ENCODE measurements at regions not wholly inside any gene's neighbourhood (a gene's known extent, or its start where the extent isn't known, plus 50 kb on each side); places are given as distances from the start of the nearest gene placed in this dataset.
"Not testable (repeated sequence)": the region's sequence is repeated elsewhere in the genome, so short reads cannot be mapped to it uniquely, and the experiment has no call there.

DNA sequence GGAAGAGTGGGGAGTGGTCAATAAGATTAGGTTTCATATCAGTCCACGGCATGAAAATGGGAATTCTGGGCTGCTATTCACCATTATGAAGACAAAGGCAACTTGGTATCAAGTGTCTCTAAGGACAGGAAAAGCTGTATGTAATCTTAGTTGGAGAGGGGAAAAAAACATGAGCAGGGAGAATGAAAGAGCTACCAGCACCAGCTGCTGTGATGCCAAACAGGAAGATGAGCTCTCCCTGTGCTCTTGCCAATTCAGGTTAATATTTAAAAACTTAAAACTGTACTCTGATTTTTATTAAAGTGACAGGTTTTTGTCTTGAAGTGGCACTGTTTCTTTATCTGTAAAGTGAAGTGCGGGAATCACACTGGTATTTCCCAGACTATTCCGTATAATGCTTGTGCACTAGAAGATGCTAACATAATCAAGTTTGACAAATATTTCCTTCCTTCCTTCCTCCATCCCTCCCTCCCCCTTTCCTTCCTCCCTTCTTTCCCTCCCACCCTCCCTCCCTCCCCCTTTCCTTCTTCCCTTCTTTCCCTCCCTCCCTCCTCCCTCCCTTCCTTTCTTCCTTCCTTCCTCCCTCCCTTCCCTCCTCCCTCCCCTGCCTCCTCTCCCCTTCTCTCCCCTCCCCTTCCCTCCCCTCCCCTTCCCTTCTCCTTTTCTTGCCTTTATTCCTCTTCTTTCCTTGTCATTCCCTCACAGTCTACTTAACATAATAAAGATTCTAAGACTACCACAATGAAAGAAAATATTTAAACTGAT lies 1383.0 kb upstream of the C9orf72 start:
- DNase-seq = no peak

DNA sequence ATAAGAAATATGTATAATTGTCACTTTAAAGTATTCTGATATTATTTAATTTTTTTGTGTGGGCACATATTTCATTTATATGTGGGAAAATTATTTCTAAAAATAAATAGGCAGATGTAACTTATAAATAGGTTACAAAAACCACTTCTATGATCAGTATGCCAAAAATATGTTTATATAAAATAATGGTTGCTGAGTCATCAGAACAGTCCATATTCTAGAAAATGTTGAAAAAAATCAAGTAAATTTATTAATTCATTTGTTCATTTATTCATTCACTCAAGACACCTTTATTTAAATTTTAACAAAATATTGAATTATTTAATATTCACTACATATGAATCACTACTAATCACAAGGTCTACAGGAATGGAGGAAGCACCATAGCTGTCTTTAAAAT lies 1387.3 kb upstream of the C9orf72 start:
- DNase-seq = no peak

DNA sequence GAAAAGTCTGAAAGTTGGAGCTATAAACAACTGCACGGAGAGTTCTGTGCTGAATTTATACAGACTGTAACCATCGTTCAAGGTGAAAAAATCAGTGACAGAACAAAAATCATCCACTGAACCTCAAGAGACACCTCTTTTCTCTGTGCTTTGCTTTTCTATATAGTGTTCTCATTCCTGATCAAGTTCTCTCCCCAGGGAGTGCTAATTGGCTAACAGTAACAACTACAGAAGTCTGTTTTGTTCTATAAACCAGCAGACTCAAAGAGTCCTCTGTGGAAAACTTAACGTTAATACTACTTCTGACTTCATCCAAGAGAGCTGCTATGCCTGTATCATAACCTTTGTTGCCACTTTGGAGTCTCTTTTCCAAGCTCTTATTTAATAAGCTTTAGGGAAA lies 1388.3 kb upstream of the C9orf72 start:
- DNase-seq = no peak

DNA sequence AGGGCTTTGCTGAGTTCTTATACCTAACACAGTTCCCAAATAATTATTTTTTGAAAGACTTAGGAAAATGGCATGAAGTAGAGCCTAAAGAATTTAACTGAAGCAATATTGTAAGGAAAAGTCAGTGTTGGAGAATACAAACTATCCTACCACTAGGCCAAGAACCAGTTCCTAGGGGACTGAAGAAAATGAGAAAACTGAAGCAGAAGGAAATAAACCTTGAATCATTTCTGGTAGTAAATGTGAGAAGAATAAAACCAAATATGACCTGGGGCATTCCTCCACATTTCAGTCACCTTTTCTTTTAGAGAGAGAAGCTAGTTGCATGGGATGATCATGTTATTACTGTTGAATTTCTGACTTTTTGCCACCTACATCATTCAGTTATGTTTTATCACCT lies 1393.9 kb upstream of the C9orf72 start:
- DNase-seq = no peak

DNA sequence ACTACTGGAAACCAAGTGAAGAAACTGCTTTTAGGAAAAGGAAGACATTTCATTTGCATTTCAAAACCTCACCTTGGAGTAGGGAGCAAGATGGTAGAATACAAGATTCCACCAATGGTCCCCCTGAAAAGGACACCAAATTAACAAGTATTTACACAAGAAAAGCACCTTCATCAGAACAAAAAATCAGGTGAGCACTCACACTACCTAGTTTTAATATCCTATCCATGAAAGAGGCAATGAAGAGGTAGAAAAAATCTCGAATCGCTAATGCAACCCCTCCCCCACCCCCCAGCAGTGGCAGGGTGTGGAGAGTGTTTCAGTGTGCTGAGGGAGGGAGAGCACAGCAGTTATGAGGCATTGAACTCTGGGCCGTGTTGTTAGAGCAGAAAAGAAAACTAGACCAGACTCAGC lies 1397.0 kb upstream of the C9orf72 start:
- no peak for DNase-seq

DNA sequence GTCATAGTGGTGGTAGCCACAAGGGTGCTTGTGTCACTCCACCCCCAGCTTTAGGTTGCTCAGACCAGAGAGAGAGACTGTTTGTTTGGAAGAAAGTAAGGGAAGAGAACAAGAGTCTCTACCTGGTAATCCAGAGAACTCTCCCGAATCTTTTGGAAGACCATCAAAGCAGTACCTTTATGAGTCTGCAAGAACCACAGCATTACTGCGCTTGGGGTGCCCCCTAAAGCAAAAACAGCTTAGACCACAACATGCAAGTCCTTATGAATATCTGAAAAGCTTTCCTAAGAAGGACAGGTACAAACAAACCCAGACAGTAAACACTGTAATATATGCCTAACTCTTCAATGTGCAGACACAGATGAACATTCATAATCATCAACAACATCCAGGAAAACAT lies 1398.6 kb upstream of the C9orf72 start:
- no peak for DNase-seq

DNA sequence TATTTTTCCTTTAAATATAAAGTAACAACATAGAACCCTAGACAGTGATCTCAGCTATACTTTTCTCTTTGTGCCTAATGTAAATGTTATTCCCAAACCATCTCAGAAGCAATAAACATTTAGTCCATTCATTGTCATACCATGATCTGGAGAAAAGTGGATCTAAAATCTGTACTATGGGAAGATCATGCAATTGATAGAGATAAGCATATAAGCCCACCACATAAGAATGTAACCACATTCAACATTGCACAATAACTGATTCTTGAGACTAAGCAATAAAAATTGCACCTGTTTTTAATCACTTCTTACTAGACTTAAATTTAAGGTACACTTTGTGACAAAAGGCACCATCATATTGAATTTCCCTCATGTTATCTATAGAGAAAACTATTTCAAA lies 1403.0 kb upstream of the C9orf72 start:
- no peak for DNase-seq

DNA sequence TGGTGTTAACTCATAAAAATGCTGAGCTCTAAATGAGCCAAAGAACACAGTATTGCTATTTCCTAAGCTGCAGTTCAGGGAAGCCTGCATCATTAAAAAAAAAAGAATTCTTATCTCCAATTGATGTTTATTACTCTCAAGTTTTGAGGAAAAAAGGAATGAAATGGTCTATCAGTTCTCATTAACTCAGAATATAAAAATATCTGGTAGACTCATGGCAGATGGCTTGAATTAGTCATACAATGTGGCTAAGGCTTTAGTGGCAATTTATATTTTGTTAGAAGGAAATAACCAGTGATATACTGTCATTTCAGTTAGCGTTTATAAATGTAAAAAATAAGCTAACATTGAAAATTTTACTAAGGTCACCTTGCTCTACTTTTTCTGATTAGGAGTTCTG lies 1403.4 kb upstream of the C9orf72 start:
- no peak for DNase-seq

DNA sequence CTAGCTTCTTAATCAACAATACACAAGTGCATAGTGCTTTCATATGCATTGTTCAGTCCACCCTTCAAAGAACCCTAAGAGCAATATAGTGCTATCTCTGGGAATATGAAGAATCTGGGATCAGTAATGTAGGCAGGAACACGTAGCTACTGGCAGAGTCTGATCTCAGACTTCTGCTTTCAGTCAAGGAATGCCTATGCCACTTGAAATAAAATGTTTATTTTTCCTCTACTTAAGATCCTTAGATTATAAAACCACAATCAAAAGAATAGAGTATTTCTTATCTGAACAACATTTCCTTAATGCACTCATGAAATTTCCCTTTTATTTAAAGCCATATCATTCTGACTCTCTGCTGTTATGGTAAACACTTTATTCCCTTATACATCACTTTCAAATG lies 1407.8 kb upstream of the C9orf72 start:
- DNase-seq = no peak

DNA sequence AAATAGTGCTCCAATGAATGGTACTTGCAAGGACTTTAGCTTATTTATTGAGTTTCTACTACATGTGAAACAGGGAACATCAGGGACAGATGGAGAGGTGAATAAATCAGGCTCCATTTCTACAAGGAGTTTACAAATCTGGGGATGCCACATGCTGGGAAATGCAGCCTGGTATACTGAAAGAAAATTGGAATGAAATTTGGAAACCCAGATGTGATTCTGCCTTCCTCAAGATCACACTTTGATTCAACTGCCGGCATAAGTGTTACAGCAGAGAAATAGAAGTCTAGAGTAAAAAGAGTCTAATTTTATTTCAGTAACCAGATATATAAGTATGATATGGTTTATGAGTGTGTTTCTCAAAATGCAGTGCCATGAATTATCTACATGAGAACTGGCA lies 1408.4 kb upstream of the C9orf72 start:
- no peak for DNase-seq

DNA sequence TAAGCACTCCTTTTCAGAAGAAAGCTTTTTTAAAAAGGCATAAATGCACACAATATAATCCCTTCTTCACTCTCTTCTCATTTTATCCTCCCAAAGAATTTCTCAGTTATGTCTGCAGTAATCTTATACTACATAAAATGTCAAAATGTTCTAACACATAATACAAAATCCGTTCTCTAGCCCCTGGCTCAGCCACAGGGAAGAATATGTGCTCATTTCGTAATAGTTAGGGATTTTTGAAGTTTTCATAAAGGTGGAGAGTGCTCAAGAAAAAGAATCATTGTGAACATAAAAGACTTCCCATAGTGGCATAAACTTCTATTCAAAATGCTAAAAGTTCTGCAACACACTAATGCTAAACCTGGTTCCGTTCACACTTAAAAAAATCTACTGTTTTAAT lies 1410.7 kb upstream of the C9orf72 start:
- DNase-seq = no peak

DNA sequence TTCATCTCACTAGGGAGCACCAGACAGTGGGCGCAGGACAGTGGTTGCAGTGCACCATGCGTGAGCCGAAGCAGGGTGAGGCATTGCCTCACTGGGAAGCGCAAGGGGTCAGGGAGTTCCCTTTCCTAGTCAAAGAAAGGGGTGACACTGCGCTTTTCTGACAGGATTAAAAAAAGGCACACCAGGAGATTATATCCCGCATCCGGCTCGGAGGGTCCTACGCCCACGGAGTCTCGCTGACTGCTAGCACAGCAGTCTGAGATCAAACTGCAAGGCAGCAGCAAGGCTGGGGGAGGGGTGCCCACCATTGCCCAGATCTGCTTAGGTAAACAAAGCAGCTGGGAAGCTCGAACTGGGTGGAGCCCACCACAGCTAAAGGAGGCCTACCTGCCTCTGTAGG lies 1416.7 kb upstream of the C9orf72 start:
- not testable (repeated sequence) for DNase-seq

DNA sequence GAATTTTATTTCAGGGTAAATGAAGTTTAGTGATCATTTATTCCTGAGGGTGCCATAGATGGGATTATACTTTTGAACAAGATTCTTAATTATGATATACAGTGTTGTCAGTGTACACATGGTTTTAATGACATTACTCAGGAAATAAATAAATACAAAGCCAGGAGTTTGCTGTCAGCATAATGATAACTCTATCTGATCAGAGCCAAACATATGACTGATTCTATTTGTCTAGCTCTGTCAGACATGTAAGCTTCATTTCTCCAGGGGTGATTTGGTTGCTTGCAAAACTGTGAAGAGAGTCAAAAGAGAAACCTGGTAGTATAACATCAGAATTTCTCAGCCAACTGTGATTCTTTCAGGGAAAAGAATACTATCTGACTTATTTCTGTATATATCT lies 1425.8 kb upstream of the C9orf72 start:
- no peak for DNase-seq

DNA sequence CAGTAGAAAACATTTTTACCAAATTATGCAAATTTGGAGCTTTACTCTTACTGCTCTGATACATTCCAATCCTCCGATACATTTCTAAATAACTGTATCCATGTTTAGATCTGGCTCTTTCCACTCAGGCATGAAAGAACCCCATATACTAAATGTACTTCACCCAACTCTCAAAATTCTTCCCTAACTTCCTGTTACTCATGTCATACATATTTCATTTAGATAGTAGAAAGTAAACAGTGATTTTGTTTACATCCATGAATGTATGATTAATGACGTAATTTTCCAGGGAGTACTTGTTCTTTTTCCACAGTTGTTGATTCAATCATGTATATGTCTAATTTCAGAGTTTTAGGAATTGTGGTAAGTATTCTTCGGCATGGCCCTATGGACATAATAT lies 1426.5 kb upstream of the C9orf72 start:
- DNase-seq = no peak

DNA sequence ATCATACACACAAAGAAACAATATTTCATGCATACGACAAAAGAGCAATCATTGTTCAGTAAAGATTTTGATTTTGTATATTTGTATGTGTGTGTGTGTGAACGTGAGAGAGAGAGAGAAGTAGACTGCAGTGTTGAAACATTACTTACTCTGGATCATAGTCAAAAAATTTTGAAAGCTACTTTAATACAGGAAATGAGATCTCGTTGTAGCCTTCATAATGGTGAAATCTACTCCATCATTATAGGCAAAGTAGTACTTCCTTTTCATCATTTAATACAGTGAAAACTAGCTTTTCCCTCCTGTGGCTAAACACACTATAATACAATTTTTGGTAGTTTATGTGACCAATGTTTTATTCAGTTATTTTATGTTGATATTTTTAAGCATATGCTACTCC lies 1427.7 kb upstream of the C9orf72 start:
- DNase-seq = no peak

DNA sequence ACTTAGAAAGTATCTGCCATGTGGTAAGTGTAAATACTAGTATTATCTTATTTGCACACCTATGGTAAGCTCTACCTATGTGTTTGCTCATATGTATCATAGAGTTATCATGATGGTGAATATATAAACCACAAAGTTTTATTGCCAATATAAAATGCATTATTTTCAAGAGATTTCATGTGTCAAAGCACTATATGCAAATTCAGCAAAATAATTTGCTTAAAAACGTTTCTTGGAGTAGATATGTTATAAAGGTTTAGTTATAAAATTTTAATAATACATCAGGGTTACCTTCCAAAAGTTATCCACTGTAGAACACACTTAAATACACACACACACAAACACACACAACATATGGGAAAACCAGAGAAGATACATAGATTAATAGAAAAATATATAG lies 1431.7 kb upstream of the C9orf72 start:
- DNase-seq = no peak

DNA sequence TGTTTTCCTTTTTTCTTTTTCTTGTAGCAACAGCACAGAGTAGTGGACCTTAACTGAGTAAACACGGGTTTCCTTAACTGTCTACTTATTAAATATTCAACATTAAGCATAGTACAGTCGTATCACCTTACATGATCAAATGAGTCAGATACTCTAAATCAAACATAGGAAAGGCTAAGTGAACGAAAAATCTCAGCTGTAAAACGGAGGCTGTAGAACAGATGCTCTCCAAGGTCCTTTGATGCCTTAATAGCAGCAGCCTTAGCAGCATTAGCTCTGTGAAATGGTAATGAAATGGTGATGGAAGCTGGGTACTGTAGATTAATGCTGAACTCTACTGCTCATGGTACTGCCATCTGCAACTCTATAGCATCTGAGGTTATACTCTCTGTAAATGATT lies 1433.3 kb upstream of the C9orf72 start:
- DNase-seq = no peak

DNA sequence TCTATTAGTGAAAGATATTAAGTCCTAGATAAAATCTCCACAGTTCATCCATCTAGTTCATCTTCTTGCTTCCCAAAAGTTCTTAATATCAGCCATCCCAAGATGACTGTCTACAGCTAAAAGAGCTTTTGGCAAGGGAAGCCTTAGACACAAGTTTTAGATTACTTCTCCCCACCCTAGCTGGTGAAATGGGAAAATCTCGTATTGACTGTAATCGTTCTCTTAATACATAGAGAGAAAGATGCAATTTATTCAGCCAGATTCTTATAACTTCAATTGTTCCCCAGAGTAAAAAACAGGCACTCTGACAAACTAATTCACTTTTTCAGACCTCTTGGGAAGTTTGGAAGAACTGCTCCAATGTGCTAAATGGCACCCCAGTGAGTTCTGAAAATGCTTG lies 1439.6 kb upstream of the C9orf72 start:
- no peak for DNase-seq

DNA sequence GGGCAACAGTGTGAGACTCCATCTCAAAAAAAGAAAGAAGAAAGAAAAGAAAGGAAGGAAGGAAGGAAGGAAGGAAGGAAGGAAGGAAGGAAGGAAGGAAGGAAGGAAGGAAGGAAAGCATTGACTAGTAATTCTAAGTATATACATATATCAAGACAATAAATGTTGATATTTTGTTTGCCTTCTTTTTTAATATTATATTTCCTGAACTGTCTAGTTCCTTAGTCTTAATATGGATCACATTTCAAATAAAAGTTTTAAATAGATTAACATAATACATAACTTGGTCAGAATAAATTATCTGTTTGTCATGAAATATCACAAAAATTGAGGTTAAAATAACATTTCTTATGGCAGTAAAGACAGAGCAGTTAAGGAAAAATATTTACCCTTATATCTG lies 1448.4 kb upstream of the C9orf72 start:
- DNase-seq = no peak

DNA sequence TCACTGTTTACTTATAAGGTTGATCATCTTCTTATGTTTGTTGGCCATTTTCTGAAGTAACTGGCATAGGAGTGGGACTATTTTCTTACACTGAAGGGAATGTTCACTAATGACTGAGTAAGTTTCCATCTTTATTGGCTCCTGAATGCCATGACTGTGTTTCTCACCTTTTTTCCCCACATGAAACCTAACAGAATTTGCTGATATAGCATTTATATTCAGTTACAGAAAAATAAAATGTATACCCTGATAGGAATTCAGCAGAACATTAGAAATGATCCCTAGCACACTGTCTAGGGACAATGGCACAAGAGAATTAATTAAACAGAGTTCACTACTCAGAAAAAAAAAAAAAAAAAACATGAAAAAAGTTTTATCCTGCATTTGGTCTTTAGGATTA lies 1465.1 kb upstream of the C9orf72 start:
- no peak for DNase-seq

DNA sequence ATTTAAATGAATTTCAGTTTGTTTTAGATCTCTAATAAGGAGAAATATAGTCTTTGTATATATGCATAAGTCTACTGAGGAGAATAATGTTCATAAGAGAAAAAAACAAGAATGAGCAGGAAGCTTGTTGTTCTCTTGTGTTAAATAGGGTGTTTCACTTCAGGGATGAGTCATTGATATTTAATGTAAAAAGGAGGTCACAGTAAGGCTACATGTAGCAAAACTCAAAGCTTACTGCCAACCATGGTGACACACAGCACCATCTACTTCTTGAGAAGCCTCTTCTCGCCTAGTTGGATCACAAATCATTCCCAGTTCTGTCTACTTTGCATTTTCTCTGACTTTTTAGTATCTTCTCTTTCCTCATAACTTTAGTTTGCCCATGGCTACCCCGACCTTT lies 1466.0 kb upstream of the C9orf72 start:
- no peak for DNase-seq

DNA sequence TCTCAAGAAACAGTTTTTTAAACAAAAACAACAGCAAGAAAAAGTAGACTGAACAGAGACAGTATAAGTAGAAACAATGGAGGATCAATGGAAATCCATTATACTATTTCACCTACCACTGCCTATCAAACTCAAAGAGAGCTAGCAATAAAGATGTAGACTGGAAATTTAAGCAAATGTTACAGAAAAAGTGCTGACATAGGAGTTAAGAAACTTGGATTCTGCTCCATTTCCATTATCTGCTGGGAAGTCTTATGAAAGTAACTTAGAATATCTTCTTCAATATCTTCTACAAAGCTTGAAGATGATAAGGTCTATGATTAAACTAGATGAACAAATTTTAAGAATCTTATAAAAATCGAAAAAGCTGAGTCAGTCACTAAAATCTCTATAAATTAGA lies 1469.8 kb upstream of the C9orf72 start:
- DNase-seq = no peak

DNA sequence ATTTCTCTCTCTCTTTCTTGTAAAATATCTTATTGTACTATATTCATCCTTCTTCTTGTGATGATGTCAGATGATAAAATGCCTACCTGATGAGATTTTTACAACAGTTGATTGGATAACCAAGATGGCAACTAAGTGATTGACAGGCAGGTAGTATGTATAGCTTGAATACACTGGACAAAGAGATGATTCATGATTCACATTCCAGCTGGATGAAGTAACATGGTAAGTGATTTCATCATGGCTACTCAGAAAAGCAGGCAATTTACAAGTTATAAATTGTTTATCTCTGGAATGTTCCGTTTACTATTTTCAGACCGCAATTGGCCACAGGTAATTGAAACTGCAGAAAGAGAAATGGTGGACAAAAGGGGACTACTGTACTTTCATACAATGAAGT lies 1471.7 kb upstream of the C9orf72 start:
- no peak for DNase-seq

DNA sequence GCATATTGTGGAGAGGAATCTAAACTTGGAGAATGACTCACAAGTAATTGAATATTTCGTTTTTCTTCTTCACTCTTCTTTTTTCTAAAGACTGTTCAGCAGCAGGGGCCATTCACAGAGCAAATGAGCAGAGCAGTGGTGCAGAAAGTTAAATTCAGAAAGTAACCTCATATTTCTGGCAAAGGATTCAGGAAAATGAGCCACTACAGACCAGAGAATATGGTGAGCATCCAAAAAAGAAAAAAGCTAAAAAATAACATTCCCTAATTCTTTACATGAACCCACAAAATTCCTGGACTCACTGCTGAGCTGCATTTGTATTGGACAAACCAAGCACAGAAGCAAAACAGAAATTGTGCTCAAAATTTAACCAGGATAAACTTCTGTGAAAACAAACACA lies 1486.8 kb upstream of the C9orf72 start:
- DNase-seq = no peak

DNA sequence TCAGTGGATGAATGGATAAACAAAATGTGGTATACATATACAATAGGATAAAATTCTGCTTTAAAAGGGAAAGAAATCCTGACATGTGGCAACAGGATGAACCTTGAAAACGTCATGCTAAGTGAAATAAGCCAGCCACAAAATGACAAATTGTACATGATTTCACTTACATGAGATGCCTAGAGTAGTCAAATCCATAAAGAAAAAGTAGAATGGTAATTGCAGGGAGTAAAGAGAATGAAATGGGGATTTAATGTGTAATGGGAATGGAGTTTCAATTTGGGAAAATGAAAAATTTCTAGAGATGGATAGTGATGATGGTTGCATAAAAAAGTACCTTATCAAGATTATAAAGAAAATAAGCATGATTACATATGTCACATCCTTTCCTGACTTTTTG lies 1489.2 kb upstream of the C9orf72 start:
- DNase-seq = no peak

DNA sequence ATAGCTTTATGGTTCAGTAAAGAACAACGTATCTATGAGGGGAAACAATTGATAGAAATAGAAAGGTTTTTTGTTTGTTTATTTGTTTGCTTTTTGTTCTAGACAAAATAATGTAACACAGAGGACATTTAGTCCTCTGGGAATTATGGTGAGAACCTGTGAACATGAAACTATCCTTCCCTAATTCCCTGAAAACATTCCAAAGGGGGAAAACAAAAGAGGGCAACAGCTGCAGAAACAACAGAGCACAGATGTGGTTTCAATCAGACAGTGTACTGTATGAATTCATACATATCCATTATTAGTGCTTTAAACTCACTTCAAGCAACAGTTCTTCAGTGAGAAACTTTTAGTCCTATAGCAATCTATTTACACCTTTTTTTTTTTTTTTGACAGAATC lies 1489.8 kb upstream of the C9orf72 start:
- DNase-seq = no peak

Measured in amniotic stem cell (primary cell).